HG03103 (cell line): ENCODE measurements at regions not wholly inside any gene's neighbourhood (a gene's known extent, or its start where the extent isn't known, plus 50 kb on each side); places are given as distances from the start of the nearest gene placed in this dataset.

Experiments used
- ATAC-seq: cut with Tn5 transposase; IDR thresholded peaks from one replicate; pipeline ENCODE4 v1.9.1; 2021; ENCODE audit warnings: low read depth; ENCODE audit not compliant: unreplicated experiment

DNA sequence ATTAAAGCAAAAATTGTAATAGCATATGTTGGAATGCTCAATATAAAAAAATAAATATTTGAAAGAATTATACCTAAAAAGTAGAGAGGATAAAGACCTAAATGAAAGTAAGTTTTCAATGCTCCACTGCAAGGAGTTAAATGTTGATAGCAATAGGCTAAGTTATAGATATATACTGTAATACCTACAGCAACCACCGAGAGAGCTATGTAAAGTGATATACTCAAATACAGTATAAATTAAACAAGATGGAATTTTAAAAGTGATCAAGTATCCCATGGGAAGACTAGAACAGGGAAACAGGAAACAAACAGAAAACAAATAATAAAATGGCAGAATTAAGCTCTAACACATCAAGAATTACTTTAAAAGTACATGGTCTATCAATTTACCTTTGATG is 73.9 kb downstream of the CASP3 start:
- ATAC-seq, result no peak

DNA sequence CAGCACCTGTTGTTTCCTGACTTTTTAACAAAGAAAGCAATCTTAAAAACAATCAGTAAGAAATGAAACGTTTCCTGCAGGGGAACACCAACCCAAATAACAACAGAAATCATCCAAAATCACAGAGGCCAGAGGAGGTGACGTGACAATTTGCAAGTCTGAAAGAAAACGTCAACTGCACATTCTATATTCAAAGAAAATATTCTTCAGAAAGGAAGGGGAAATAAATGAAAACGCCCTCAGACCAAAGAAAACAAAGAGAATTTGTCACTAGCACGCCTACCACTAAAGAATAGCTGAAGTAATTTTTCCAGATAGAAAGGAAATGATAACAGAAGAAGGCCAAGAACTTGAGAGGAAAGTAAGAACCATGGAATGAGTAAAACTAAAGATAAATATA is 74.4 kb downstream of the CASP3 start:
- no peak for ATAC-seq

DNA sequence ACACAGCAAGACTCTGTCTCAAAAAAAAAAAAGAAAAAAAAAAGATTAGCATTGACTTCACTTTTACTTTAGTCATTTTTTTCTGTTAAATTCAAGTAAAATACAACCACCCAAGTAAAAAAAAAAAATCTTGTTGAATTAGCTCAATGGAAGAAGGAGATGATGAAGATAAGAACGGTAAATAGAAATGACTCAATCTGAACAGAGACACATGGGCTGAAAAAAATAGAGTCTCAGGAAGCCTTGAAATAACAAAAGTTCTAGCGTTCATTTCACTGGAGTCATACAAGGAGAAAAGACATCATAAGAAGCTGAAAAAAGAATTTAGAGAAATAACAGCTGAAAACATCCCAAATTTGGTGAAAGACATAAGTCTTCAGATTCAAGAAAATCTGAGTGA is 75.5 kb downstream of the CASP3 start:
- no peak for ATAC-seq

DNA sequence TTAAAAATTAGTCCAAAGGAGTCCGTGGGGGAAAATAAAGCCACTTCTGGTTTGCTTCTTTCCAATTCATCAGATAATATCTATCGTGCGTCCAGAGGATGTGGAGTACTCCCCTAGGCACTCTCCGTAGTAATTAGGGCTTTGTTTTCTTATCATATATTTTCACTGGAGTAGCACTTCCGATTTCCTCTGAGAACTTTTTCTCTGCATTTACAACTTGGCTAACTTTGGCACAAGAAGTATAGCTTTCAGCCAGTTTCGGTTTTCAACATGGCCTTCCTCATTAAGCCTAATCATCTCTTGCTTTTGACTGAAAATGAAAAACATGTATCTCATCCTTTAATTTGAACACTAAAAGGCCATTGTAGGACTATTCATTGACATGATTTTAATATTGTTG is 80.5 kb downstream of the CASP3 start:
- no peak for ATAC-seq

DNA sequence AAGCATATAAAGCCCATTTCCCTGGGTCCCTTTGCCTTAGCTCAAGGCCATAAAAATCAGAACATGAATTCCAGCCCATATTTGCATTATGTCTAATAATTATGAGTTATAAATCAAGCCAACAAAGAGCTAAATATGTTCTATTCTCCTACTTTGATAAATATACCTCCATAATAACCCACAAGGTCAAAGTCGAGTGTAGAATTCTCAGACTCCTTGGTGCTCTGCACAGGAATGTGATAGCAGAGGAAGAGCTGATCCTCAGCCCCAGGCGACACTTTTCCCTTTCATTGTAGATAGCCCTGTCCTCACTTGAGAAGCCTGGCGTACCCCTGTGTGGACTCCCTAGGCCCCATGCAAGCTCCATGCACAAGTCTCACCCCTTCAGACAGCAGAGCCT is 85.6 kb downstream of the CASP3 start:
- ATAC-seq, result no peak

DNA sequence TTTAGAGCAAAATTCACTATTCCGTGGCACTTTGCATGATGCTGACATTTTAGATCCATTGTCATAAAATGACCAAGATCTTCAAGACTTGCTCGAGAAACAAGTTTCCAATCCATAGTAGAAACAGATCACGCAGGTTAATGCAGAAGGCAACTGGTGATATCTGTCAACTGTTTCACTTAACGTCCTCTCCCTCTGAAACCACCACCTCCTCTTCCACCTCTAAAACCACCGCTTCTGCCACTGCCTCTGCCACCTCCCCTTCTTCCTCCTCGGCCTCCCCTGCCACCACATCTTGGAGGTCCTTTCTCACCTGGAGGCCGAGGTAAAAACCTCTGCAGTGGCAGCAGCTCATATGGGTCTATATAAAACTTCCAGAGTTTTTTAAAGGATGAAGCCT is 84.6 kb upstream of the IRF2 start:
- ATAC-seq, result no peak

DNA sequence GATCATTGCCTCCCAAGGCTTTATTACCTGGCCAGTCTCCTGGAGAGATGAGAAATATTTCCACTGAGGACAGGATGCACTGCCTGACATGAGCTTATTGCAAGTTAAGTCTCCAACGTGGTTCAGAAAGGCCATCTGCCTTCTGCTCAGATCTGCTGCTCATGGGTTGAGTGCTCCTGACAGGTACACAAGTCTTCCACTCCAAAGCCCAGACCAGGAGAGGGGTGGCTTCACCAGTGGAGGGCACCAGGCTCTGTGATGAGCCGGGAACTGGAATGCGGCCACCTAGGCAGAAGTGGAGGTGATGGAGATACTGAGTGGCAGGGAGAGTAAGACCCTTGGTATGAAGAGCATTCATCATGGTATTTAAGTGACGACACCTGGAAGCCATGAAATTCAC is 79.5 kb upstream of the IRF2 start:
- ATAC-seq, result no peak

DNA sequence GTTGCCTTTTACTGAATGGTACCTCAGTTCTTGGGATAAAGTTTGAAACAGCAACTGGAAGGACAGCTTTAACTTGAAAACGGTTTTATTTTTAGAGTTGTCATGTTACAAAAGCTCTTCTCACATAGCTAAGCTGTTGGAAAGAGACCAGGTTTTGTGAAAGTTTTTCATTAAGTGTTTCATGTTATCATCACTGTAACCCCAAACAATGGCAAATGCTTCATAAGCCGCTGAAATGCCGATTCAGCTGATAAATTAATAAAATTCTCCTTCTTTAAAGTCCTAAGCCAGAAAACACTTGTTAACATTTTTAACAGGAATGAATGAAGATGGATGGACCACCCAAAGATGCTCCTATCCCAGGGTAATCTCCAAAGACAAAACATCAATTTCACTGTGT is 76.1 kb upstream of the IRF2 start:
- no peak for ATAC-seq

DNA sequence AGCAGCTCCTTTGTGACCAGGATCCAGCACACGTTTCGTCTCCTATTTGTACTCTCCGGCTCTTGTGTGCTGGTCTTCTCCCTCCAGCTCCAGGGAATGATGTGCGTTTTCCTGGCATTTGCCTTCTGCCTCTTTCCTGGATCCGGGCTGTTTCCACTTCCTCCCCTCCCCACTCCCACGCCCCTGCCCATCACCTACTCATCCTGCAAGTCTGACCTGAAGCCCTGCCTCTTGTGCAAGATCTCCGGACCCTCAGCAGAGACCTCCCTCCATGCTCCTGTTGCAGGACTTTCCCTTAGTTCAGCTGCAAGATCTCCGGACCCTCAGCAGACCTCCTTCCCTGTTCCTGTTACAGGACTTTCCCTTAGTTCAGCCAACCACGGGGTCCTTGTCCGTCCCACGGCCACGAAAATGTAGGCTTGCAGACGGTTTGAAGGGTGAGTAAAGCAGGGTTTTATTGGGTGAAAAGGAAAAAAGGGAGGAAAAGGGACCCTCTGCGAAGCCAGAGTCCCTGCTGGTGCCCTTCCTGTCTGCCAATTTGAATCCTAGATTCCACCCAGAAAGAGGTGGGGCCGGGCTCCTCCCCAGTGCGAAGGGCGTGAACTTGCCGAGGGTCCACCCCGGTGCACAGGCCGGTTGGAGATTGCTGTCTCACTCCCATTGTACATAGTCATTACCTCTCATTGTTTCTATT is 74.4 kb upstream of the IRF2 start:
- ATAC-seq, result no peak

DNA sequence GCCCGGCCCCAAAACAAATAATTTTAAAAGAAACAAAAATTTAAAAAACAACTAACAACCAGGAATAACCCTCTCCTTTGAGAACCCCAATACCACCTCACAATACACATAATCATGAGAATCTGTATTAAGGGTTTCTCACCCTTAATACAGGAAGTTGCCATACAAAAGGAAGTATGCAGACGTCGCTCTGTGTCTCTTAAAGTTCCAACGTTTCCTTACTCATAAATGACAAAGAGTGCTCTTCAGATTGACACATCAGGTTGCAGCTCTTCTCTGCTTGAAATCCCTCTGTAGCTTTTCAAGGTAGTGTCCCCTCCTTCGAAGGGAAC is 73.9 kb upstream of the IRF2 start:
- no peak for ATAC-seq

DNA sequence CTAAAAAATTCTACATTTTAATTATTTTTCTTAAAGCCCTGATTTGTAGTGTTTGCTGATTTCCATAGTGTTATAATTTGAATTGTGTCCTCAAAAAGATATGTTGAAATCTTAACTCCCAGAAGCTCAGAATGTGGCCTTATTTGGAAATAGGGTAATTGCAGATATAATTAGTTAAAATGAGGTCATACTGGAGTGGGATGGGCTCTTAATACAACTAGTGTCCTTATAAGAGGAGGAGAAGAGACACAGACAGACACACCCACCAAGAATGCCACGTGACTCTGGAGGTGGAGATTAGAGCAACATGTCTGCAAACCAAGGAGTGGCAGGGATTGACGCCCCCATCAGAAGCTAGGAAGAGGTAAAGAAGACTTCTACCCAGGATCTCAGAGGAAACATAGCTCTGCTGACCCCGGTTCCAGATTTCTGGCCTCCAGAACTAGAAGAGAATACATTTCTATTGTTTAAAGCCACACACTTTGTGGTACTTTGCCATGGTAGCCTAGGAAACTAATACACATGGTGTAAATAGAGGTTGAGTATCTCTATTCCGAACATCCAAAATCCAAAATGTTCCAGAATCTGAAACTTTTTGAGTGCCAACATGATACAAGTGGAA is 70.5 kb upstream of the IRF2 start:
- ATAC-seq, result no peak

DNA sequence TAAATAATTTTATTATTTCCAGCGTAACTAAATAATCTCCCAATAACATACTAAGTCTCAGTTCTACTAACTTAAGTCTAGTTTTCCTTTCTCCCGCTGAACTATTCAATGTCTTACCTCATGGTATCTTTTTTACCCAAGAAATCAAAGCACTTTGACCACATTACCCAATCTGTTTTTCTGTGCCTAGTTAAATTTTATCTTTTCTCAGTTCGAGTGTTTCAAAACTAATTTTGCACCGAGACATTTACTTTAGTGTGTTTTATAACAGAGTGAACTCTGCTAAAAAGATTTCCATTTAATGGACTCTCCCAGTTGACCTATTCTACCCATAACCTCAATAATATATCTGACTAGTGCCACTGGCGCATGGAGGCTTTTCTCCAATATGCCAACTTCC is 67.6 kb upstream of the IRF2 start:
- no peak for ATAC-seq

DNA sequence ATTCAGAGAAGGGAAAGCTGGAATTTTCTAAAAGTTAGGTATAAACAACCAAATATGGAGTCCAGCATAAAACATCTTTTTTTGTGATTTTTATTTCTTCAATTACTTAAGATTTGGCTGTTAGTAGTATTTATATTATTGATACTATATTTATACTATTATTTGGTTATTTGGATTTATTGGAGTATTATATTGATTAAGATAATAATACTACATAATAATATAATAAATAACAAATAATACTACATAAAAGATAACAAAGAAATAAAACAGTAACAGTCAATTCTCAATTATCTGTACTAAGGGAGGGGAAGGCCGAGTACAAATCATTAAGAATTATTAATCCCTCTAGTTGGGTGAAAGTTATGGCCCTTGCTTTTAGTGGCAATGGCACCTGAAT is 66.0 kb upstream of the IRF2 start:
- ATAC-seq, result no peak

DNA sequence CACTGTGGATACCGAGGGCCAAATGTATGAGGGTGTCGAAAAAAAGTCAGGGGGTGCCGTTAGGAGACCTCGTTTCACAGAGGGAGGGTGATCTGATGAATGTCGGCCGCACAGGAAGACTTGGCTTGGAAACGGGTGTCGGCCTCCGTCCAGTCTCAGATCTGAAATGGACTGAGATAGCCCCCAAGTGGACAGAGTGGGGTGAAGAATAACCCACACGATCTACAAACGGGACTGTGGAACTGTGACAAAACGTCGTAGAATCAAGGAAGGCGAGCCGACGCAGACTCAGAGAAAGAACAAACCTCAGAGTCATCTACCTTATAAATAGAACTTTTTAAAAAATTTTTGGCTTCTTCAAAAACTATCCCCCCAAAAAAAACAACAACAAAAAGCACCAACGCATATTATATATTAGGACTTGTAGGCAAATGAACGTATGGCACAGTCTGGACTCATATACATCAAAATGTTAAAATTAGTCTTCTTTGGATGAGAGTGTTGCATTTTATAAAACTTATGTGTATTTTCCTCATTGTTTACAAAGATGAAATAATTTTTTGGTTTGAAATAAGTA is 63.8 kb upstream of the IRF2 start:
- peak; percentile 46 for ATAC-seq

DNA sequence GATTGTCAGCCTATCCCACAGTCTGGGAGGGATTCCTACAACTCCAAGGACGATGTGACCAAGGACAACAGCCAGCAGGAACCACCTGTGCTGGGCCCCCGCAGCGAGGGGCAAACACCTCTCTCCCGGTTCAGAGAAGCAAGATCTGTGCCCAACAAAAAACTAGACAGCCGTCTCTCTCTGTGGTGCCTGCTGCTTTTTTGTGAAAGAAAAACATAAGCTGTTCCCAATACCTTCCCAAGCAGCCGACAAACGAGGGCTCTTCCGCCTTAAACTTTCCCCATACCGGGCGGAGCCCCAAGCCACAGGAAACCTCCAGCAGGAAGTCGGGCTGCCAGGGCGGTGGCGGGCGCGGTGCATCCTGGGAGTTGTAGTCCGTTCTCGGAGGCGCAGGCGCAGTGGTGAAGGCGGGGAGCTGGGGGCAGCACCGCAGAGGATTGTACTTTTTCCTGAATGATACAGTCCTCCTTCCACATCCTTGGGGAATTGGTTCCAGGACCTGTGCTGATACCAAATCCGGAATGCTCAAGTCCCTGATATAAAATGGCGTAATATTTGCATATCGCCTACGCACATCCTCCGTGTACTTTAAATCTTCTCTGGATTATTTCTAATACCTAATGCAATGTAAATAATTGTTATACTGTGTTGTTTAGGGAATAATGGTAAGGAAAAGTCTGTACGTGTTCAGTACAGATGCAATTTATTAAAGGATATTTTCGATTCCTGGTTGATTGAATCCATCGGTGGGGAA is 63.1 kb upstream of the IRF2 start:
- ATAC-seq, result peak; percentile 43

DNA sequence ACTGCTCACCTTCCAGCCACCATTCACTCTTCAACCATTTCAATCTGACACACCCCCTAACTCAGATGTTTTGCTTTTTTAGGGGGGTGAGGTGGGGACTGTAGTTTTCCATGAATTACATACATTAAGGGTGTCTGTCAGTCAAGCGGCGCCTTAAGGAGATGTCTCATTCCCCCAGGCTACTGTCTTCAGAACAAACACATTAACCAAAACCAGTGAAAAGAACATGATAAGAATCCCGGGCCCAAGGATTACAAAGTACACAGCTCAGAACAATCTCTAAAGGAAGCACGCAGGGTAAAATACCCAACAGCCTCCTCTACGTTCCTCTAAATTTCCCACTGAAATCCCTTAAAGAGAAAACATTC is 62.5 kb upstream of the IRF2 start:
- no peak for ATAC-seq

DNA sequence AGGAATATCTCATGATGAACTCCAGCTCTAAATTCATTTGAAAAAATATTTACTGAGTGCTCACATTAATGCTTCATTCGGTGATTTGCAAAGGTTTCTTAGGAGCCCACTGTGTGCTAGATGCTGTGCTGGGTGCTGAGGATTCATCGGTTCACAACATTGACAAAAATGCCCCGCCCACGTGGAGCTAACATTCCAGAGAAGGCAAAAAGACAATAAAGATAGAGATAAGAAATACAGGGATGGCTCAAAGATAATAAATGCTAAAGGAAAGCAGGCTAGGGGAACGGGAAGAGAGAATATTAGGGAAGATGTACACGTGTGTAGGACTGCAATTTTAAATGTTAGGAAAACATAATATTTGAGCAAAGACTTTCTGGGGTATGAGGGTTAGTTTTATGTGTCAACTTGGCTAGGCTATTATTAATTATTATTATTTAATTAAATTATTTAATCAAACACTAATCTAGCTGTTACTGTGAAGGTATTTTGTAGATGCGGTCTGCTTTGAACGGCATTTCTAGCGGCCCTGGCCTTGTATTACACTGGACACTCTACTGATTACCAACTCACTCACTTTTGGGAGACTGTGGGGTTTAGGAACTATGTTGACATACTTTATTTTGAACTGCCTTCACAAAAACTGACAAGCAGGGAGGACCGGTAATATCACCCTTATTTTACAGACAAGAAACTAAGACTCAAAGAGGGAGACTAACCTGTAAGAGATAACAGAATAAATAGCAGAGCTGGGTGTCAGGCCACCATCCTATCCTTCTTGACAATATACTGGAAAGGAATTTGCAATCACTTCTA is 61.9 kb upstream of the IRF2 start:
- no peak for ATAC-seq

DNA sequence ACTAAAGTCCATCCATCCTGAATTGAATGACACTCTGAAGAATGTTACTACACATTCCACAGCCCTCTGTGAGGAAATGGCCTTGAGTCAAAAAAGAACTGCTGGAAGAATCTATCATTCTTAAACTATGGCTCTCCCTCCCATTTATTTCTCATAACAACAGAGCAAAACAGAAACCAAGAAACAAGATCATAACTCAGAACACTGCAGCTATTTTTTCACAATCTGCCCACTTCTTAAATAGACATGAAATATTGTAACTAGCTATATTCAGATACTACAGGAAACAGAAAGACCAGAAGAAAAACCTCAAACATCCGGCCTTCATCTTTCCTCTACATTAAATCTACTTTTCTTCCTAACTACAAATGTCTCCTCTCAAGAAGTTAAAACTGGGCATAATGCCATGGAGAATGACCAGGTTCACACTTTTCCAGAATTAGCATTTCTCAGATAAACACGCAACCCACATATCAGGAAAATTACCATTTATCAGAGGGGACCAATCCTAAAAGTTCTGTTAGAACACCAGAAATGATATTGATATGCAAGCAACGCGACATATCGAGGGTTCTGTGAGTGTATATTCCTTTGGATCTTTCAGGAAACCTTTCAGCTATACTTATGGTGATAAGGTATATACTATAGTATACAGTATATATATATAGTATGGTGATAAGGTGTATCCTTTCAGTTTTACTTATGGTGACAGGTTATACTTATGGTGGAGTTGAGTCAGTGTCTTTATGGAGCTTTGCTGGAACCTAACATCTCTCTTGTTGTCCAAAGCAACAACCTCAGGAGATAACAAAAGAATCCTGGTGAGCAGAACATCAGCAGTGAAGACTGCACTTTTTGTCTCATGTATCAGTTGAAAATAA is 60.4 kb upstream of the IRF2 start:
- peak; percentile 42 for ATAC-seq

DNA sequence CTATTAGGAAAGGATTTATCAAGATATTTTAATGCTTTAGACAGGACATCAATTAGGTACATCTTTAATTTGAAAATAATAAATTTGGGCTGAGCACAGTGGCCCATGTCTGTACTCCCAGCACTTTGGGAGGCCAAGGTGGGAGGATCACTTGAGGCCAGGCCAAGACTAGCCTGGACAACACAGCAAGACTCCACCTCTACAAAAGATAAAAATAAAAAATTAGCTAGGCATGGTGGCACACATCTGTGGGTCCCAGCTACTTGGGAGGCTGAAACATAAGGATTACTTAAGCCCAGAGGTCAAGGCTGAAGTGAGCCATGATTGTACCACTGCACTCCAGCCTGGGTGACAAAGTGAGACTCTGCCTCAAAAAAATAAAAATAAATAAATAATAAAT is 59.6 kb upstream of the IRF2 start:
- no peak for ATAC-seq

DNA sequence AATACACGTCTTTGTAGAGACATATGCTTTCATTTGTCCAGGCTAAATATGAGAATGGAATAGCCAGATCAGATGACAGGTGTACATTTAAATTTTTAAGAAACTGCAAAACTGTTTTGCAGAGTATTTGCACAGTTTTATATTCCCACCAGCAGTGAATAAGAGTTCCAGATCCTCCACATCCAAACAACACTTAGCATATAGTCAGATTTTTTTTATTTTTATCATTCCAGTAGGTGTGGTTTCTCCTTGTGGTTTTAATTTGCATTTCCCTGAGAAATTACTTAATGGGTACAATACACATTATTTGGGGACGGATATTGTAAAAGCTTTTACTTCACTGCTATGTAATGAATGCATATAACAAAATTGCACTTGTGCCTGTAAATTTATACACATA is 56.7 kb upstream of the IRF2 start:
- no peak for ATAC-seq
